Neural cell (in vitro differentiated cells): ENCODE measurements at regions not wholly inside any gene's neighbourhood (a gene's known extent, or its start where the extent isn't known, plus 50 kb on each side); places are given as distances from the start of the nearest gene placed in this dataset.

Source experiments
- H2AFZ ChIP-seq: fragments of 200-600, 300-800 bp; sonication (generic), shearing (Covaris generic); 2 replicates; pipeline ENCODE4 v1.6.0; 2014; ENCODE audit warnings: low read depth, mild to moderate bottlenecking, antibody characterized with exemption, low read length, moderate library complexity
- H3F3A ChIP-seq: fragments of 200-600 bp; shearing (Covaris generic); 2 replicates; pipeline ENCODE4 v1.6.1; 2016; ENCODE audit warnings: mild to moderate bottlenecking, moderate library complexity, mixed read lengths, antibody characterized with exemption, low read length; ENCODE audit not compliant: insufficient read depth, poor library complexity, severe bottlenecking
- H3K27ac ChIP-seq: fragments of 200-600, 300-800 bp; sonication (generic), shearing (Covaris generic); 2 replicates; pipeline ENCODE4 v1.5.1; 2014; ENCODE audit warnings: mild to moderate bottlenecking, low read length, moderate library complexity
- H3K27me3 ChIP-seq: fragments of 300-800, 200-600 bp; sonication (generic), shearing (Covaris generic); 2 replicates; pipeline ENCODE4 v1.6.0; 2014; ENCODE audit warnings: mild to moderate bottlenecking, low read depth, low read length, moderate library complexity; ENCODE audit not compliant: insufficient read depth
- H3K36me3 ChIP-seq: fragments of 300-800, 200-600 bp; sonication (generic), shearing (Covaris generic); 2 replicates; pipeline ENCODE4 v1.5.1; 2014; ENCODE audit warnings: mild to moderate bottlenecking, antibody characterized with exemption, low read length, moderate library complexity; ENCODE audit not compliant: insufficient read depth
- H3K4me2 ChIP-seq: fragments of 300-800, 200-600 bp; sonication (generic), shearing (Covaris generic); 2 replicates; pipeline ENCODE4 v1.6.0; 2014; ENCODE audit warnings: mild to moderate bottlenecking, low read length
- H3K4me3 ChIP-seq: fragments of 300-800, 200-600 bp; sonication (generic), shearing (Covaris generic); 2 replicates; pipeline ENCODE4 v1.5.1; 2014; ENCODE audit warnings: mild to moderate bottlenecking, low read length, moderate library complexity
- H3K79me2 ChIP-seq: fragments of 200-600 bp; shearing (Covaris generic); replicated peaks from 2 replicates; pipeline ENCODE4 v1.6.0; 2014; ENCODE audit warnings: mild to moderate bottlenecking, low read length, moderate library complexity; ENCODE audit not compliant: insufficient read depth
- H3K9ac ChIP-seq: fragments of 300-800, 200-600 bp; sonication (generic), shearing (Covaris generic); 2 replicates; pipeline ENCODE4 v1.6.1; 2016; ENCODE audit warnings: mild to moderate bottlenecking, low read length, mixed read lengths
- H3K9me2 ChIP-seq: fragments of 200-600 bp; shearing (Covaris generic); 2 replicates; pipeline ENCODE4 v1.6.1; 2016; ENCODE audit warnings: mild to moderate bottlenecking, low read length, mixed read lengths; ENCODE audit not compliant: insufficient read depth
- H3K9me3 ChIP-seq: fragments of 200-600, 300-800 bp; sonication (generic), shearing (Covaris generic); 2 replicates; pipeline ENCODE4 v1.6.1; 2016; ENCODE audit warnings: mild to moderate bottlenecking, mixed run types, low read length, moderate library complexity, mixed read lengths
- H4K20me1 ChIP-seq: fragments of 200-600 bp; shearing (Covaris generic); 2 replicates; pipeline ENCODE4 v1.6.1; 2016; ENCODE audit warnings: mild to moderate bottlenecking, mixed run types; ENCODE audit not compliant: insufficient read depth
- EP300 ChIP-seq: fragments of 450-650 bp; conservative IDR thresholded peaks from 2 replicates; pipeline ENCODE4 v1.6.1; 2014; ENCODE audit warnings: antibody characterized with exemption, mild to moderate bottlenecking, moderate library complexity; ENCODE audit not compliant: poor library complexity, severe bottlenecking
- EZH2 ChIP-seq: fragments of 200-600, 300-800 bp; shearing (Covaris generic), sonication (generic); IDR thresholded peaks from 2 replicates; pipeline ENCODE4 v1.6.1; 2014; ENCODE audit warnings: antibody characterized with exemption, low read length, borderline replicate concordance, mild to moderate bottlenecking; ENCODE audit not compliant: insufficient read depth, poor library complexity, severe bottlenecking
- MXI1 ChIP-seq: fragments of 450-650 bp; conservative IDR thresholded peaks from 2 replicates; pipeline ENCODE4 v1.6.1; 2014; ENCODE audit warnings: antibody characterized with exemption, mild to moderate bottlenecking; ENCODE audit not compliant: poor library complexity, severe bottlenecking
- POLR2AphosphoS5 ChIP-seq: IDR thresholded peaks from 2 replicates; pipeline ENCODE4 v1.6.1; 2012
- RAD21 ChIP-seq: fragments of 450-650 bp; conservative IDR thresholded peaks from 2 replicates; pipeline ENCODE4 v1.6.1; 2014; ENCODE audit warnings: antibody characterized with exemption, mild to moderate bottlenecking, moderate library complexity
- SMC3 ChIP-seq: fragments of 450-650 bp; conservative IDR thresholded peaks from 2 replicates; pipeline ENCODE4 v1.6.1; 2014; ENCODE audit warnings: antibody characterized with exemption, mild to moderate bottlenecking, moderate library complexity; ENCODE audit not compliant: poor library complexity
- TAF1 ChIP-seq: IDR thresholded peaks from 2 replicates; pipeline ENCODE4 v1.6.1; 2012; ENCODE audit warnings: low read depth
- TF ChIP-seq, protein P1 (sequence below): IDR thresholded peaks from 2 replicates; pipeline ENCODE4 v1.6.1; 2012; ENCODE audit warnings: borderline replicate concordance
- TF ChIP-seq, protein P2 (sequence below): fragments of 450-650 bp; IDR thresholded peaks from 2 replicates; pipeline ENCODE4 v1.5.1; 2014; ENCODE audit warnings: antibody characterized with exemption, mild to moderate bottlenecking, moderate library complexity; ENCODE audit not compliant: poor library complexity, severe bottlenecking

DNA sequence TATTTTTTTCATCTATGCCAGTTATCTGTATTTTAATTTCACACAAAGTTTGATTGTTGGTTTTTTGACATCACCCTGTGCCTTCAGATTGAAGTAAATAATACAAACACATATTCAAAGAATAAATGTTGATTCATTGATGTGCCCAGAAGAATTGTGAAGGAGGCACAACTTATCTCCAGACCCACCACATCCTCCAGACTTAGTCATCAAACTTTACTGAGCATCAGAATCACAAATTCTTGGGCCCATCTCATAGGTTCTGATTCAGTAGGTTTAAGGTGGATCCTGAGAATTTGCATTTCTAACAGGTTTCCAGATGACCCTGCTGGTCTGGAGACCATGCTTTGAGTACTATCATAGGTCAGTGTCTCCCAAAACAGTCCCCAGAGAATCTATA, 82.8 kb upstream of the PIK3C3 start:
- no peak overlapping the region for H2AFZ ChIP-seq
- no peaks in the 10 kb centered on the region for H3K9me3 ChIP-seq
- H3K27me3 ChIP-seq: no peaks in the 10 kb centered on the region
- no peak overlapping the region for H3K9ac ChIP-seq
- TF ChIP-seq EP300 (no peak), RAD21 (no peak), TAF1 (no peak), SMC3 (no peak), POLR2AphosphoS5 (no peak), MXI1 (no peak), EZH2 (no peak)
- TF ChIP-seq, protein P1, sequence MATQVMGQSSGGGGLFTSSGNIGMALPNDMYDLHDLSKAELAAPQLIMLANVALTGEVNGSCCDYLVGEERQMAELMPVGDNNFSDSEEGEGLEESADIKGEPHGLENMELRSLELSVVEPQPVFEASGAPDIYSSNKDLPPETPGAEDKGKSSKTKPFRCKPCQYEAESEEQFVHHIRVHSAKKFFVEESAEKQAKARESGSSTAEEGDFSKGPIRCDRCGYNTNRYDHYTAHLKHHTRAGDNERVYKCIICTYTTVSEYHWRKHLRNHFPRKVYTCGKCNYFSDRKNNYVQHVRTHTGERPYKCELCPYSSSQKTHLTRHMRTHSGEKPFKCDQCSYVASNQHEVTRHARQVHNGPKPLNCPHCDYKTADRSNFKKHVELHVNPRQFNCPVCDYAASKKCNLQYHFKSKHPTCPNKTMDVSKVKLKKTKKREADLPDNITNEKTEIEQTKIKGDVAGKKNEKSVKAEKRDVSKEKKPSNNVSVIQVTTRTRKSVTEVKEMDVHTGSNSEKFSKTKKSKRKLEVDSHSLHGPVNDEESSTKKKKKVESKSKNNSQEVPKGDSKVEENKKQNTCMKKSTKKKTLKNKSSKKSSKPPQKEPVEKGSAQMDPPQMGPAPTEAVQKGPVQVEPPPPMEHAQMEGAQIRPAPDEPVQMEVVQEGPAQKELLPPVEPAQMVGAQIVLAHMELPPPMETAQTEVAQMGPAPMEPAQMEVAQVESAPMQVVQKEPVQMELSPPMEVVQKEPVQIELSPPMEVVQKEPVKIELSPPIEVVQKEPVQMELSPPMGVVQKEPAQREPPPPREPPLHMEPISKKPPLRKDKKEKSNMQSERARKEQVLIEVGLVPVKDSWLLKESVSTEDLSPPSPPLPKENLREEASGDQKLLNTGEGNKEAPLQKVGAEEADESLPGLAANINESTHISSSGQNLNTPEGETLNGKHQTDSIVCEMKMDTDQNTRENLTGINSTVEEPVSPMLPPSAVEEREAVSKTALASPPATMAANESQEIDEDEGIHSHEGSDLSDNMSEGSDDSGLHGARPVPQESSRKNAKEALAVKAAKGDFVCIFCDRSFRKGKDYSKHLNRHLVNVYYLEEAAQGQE: no peak
- TF ChIP-seq, protein P2, sequence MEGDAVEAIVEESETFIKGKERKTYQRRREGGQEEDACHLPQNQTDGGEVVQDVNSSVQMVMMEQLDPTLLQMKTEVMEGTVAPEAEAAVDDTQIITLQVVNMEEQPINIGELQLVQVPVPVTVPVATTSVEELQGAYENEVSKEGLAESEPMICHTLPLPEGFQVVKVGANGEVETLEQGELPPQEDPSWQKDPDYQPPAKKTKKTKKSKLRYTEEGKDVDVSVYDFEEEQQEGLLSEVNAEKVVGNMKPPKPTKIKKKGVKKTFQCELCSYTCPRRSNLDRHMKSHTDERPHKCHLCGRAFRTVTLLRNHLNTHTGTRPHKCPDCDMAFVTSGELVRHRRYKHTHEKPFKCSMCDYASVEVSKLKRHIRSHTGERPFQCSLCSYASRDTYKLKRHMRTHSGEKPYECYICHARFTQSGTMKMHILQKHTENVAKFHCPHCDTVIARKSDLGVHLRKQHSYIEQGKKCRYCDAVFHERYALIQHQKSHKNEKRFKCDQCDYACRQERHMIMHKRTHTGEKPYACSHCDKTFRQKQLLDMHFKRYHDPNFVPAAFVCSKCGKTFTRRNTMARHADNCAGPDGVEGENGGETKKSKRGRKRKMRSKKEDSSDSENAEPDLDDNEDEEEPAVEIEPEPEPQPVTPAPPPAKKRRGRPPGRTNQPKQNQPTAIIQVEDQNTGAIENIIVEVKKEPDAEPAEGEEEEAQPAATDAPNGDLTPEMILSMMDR: no peak
- H3K4me3 ChIP-seq: no peak overlapping the region
- no peaks in the 10 kb centered on the region for H3K9me2 ChIP-seq
- H3K79me2 ChIP-seq: no peaks in the 10 kb centered on the region
- no peaks in the 10 kb centered on the region for H4K20me1 ChIP-seq
- no peaks in the 10 kb centered on the region for H3K36me3 ChIP-seq
- no peaks in the 10 kb centered on the region for H3F3A ChIP-seq
- no peak overlapping the region for H3K27ac ChIP-seq
- no peak overlapping the region for H3K4me2 ChIP-seq

DNA sequence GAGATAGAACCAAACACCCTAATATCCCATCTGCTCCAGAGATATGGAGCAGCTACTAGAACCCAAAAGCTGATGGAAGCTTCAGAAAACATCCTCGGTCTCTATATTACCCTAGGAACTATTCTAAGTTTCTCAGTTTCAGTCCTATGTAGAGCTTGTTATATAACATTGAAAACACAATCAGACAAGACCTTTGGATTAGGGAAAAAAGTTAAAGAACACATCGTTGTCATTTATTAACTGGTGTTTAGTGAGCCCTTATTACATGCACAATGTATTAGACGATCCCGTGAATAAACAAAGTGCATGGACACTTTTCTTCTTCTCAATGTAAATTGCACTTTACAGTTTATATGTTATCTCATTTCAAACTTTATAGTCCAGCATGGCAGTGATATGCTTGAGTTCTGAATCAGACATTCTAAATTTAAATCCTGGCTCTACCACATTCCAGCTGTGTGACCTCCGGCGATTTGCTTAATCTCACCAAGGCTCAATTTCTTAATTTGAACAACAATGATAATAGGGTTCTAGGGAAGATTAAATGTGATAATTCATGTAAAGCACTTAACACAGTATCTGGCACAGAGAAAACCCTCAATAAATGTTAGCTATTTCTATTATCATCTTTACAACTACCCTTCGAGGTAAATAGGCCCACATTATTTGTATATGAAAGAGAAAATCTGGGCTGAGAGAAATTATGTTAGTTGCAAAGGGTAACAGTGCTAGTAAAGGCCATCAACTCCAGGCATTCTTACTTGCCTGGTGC, 83.6 kb upstream of the PIK3C3 start:
- H3K9ac ChIP-seq: no peak overlapping the region
- no peaks in the 10 kb centered on the region for H4K20me1 ChIP-seq
- no peak overlapping the region for H3K27ac ChIP-seq
- no peaks in the 10 kb centered on the region for H3F3A ChIP-seq
- TF ChIP-seq EP300 (no peak), EZH2 (no peak), RAD21 (no peak), TAF1 (no peak), POLR2AphosphoS5 (no peak), MXI1 (no peak), SMC3 (no peak)
- TF ChIP-seq, protein P2: no peak
- TF ChIP-seq, protein P1: no peak
- H3K4me2 ChIP-seq: no peak overlapping the region
- H3K9me2 ChIP-seq: no peaks in the 10 kb centered on the region
- H3K27me3 ChIP-seq: no peaks in the 10 kb centered on the region
- no peaks in the 10 kb centered on the region for H3K9me3 ChIP-seq
- no peaks in the 10 kb centered on the region for H3K79me2 ChIP-seq
- H2AFZ ChIP-seq: no peak overlapping the region
- H3K4me3 ChIP-seq: no peak overlapping the region
- H3K36me3 ChIP-seq: no peaks in the 10 kb centered on the region
